Right kidney (tissue), 1 donor: ENCODE measurements at regions not wholly inside any gene's neighbourhood (a gene's known extent, or its start where the extent isn't known, plus 50 kb on each side); places are given as distances from the start of the nearest gene placed in this dataset.
A peak's percentile ranks its signal among the peaks of the same experiment; 100 is the strongest.
"Not testable (repeated sequence)": the region's sequence is repeated elsewhere in the genome, so short reads cannot be mapped to it uniquely, and the experiment has no call there.

ENCODE experiments used
- DNase-seq: peaks from one replicate; pipeline ENCODE4 v3.0.0-alpha.2; 2016

- no peak for DNase-seq
These were observed 1177.2 kb downstream of the TECRL start for GRCh38 chr4:63232058-63232457.

GRCh38 chr4:63226229-63226628 is 1183.0 kb downstream of the TECRL start:
- DNase-seq, result no peak

- no peak for DNase-seq
These were observed 1186.8 kb downstream of the TECRL start for GRCh38 chr4:63222466-63222865.

GRCh38 chr4:63221477-63221876 is 1187.8 kb downstream of the TECRL start:
- DNase-seq, result no peak

- DNase-seq, result no peak
These were observed 1190.4 kb downstream of the TECRL start for GRCh38 chr4:63218856-63219255.

GRCh38 chr4:63214076-63214475 is 1195.2 kb downstream of the TECRL start:
- DNase-seq, result no peak

- peak; percentile 12 for DNase-seq
These were observed 1197.3 kb downstream of the TECRL start for GRCh38 chr4:63211776-63212479.

- DNase-seq, result no peak
These were observed 1197.9 kb downstream of the TECRL start for GRCh38 chr4:63211375-63211774.

GRCh38 chr4:63193029-63193428 is 1216.2 kb downstream of the TECRL start:
- not testable (repeated sequence) for DNase-seq

GRCh38 chr4:63171341-63171740 is 1237.9 kb downstream of the TECRL start:
- no peak for DNase-seq

- no peak for DNase-seq
These were observed 1238.3 kb downstream of the TECRL start for GRCh38 chr4:63170923-63171322.

GRCh38 chr4:63169836-63170235 is 1239.4 kb downstream of the TECRL start:
- no peak for DNase-seq

- no peak for DNase-seq
These were observed 1253.7 kb downstream of the TECRL start for GRCh38 chr4:63155561-63155960.

GRCh38 chr4:63123441-63123840 is 1285.8 kb downstream of the TECRL start:
- no peak for DNase-seq

GRCh38 chr4:63122955-63123354 is 1286.3 kb downstream of the TECRL start:
- DNase-seq, result no peak

GRCh38 chr4:63106600-63106999 is 1302.7 kb downstream of the TECRL start:
- DNase-seq, result no peak

- DNase-seq, result no peak
These were observed 1303.4 kb downstream of the TECRL start for GRCh38 chr4:63105839-63106238.

GRCh38 chr4:63090641-63091040 is 1318.6 kb downstream of the TECRL start:
- DNase-seq, result no peak

GRCh38 chr4:63085091-63085490 is 1324.2 kb downstream of the TECRL start:
- no peak for DNase-seq

GRCh38 chr4:63080934-63081333 is 1328.3 kb downstream of the TECRL start:
- no peak for DNase-seq

GRCh38 chr4:63063760-63064159 is 1345.5 kb downstream of the TECRL start:
- DNase-seq, result no peak

- not testable (repeated sequence) for DNase-seq
These were observed 1346.4 kb downstream of the TECRL start for GRCh38 chr4:63062891-63063290.

- DNase-seq, result no peak
These were observed 1359.5 kb downstream of the TECRL start for GRCh38 chr4:63049726-63050125.

- DNase-seq, result no peak
These were observed 1360.0 kb downstream of the TECRL start for GRCh38 chr4:63049278-63049677.
